ENCODE measurements at regions not wholly inside any gene's neighbourhood (a gene's known extent, or its start where the extent isn't known, plus 50 kb on each side); places are given as distances from the start of the nearest gene placed in this dataset.

DNA sequence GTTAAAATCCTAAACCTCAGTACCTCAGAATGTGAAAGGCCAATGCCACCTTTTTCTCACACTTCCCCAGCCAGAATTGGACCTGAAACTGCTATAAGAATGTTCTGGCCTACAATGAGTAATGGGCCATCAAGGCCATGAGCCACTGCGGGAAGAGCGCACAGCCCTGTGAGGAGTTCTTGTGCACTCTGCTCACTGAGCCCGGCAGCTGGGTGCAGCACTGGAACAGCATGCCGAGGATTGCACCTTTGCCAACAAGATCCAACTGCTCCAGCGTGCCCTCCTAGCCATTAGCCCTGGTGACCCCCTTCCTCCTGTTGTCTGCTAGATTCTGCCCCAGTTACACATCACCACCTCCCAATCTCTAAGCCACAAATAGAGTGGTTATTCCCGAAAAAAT is 758.1 kb downstream of the PRELID2 start:
- TF ChIP-seq EZH2phosphoT487 (IDR thresholded peaks at IDR 0.05; ENCODE audit: insufficient read depth, low read depth) (no peak), EZH2 (IDR thresholded peaks at IDR 0.05; ENCODE audit: insufficient read depth, poor library complexity, severe bottlenecking) (no peak)
